ENCODE measurements at regions not wholly inside any gene's neighbourhood (a gene's known extent, or its start where the extent isn't known, plus 50 kb on each side); places are given as distances from the start of the nearest gene placed in this dataset.

DNA sequence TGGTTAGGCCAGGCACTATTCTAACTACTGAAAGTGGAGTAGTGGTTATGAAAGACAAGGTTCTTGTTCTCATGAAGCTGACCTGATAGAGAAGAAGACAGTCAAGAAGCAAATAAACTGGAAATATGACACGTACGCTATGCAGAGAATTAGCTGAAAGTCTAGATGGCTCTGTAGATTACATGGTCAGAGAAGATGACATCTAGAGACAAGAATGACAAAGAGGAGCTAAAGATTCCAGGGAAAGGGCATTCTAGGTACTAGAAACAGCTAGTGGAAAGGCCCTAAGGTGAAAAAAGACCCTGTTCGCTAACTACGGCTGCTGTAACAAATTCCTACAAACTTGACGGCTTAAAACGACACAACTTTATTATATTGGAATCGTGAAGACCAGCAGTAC lies 68.0 kb upstream of the NRIP1 start:
- H3K4me3 Mint-ChIP-seq (ENCODE audit: unreplicated experiment) = no peak overlapping the region
- peaks cover 5% of the 10 kb centered on the region for H3K27me3 Mint-ChIP-seq (ENCODE audit: unreplicated experiment)
- peaks cover 20% of the 10 kb centered on the region for H3K4me1 Mint-ChIP-seq (ENCODE audit: low read depth, unreplicated experiment)
- no peak overlapping the region for H3K27ac Mint-ChIP-seq (ENCODE audit: unreplicated experiment)
- no peaks in the 10 kb centered on the region for H3K36me3 Mint-ChIP-seq (ENCODE audit: unreplicated experiment)
- DNase-seq = no peak
- TF ChIP-seq, protein P1, sequence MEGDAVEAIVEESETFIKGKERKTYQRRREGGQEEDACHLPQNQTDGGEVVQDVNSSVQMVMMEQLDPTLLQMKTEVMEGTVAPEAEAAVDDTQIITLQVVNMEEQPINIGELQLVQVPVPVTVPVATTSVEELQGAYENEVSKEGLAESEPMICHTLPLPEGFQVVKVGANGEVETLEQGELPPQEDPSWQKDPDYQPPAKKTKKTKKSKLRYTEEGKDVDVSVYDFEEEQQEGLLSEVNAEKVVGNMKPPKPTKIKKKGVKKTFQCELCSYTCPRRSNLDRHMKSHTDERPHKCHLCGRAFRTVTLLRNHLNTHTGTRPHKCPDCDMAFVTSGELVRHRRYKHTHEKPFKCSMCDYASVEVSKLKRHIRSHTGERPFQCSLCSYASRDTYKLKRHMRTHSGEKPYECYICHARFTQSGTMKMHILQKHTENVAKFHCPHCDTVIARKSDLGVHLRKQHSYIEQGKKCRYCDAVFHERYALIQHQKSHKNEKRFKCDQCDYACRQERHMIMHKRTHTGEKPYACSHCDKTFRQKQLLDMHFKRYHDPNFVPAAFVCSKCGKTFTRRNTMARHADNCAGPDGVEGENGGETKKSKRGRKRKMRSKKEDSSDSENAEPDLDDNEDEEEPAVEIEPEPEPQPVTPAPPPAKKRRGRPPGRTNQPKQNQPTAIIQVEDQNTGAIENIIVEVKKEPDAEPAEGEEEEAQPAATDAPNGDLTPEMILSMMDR (IDR thresholded peaks at IDR 0.05; ENCODE audit: partially characterized antibody, unreplicated experiment) = no peak
- peaks cover 6% of the 10 kb centered on the region for H3K9me3 Mint-ChIP-seq (ENCODE audit: unreplicated experiment)

DNA sequence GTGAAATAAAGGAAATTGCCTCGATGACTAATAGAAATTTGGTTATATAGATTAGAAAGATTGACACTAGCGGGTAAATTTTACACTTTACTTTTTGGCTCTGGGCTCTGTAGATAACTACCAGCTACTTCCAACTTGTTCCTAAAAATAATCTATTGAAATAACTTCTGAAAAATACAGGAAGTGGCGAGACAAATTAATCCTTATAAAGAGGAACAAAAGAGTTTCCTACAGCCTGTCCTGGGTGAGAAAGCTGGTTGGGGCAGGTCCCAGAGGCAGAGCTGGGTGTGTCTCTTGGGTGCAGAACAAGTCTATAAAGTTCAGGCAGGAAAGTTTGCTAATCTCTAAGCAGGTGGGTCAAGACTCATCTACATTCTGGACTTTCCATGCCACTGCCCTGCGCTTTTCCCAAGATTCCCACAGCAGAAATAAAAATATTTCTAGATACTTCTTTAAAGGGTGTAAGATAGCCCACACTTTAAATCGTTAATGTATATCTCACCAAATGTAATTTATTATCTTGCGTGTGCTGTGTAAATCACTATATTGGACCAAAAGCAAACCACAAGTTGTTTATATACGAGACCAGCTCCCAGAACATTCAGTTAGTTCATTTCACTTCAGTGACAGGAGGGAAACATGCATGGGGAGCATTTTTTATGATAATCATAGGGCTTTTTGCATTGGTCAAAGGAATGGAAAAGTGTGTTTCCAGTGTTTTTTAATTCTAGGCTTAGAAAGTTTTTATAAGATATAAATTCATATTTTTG lies 70.1 kb upstream of the NRIP1 start:
- Mint-ChIP-seq H3K36me3 (ENCODE audit: unreplicated experiment) (no peaks in the 10 kb centered on the region), H3K9me3 (ENCODE audit: unreplicated experiment) (peaks cover 4% of the 10 kb centered on the region), H3K27me3 (ENCODE audit: unreplicated experiment) (peaks cover 3% of the 10 kb centered on the region), H3K27ac (ENCODE audit: unreplicated experiment) (no peak overlapping the region), H3K4me3 (ENCODE audit: unreplicated experiment) (no peak overlapping the region), H3K4me1 (ENCODE audit: low read depth, unreplicated experiment) (peaks cover 14% of the 10 kb centered on the region)
- DNase-seq = no peak
- TF ChIP-seq, protein P1 (IDR thresholded peaks at IDR 0.05; ENCODE audit: partially characterized antibody, unreplicated experiment) = no peak

DNA sequence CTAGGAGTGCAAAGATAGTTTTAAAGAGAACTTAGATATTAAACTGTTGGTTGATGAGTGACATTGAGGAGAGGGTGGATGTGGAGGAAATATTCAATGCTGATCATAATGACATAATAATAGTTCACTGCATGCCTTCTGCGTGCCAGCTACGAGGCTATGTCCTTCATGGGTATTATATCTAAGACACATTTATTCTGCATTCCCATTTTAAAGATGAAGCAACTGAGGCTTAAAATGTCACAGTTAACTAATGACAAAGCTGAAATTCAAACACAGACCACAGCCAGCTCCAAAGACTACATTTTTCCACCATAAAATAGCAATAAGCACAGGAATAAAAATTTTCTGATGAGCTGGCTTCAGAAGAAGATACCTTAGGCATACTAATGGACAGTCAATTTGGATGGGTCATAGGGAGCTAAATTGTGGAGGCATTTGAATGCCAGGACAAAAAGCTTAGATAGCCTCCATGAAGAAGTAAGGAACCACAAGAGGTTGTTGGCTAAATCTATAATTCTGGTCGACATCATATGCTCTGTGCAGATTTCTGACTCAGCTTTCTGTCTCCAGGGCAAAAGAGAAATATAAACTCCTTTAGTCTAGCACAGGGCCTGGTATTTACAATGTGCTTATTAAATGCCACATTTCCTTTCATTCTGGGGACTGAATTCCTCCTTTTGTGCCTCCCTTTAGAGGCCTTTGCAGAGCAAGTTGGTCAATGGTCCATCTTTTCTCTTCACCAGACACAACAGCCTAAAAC lies 71.2 kb upstream of the NRIP1 start:
- TF ChIP-seq, protein P1 (IDR thresholded peaks at IDR 0.05; ENCODE audit: partially characterized antibody, unreplicated experiment) = no peak
- Mint-ChIP-seq H3K4me1 (ENCODE audit: low read depth, unreplicated experiment) (peaks cover 4% of the 10 kb centered on the region), H3K36me3 (ENCODE audit: unreplicated experiment) (no peaks in the 10 kb centered on the region), H3K27ac (ENCODE audit: unreplicated experiment) (no peak overlapping the region), H3K4me3 (ENCODE audit: unreplicated experiment) (no peak overlapping the region), H3K9me3 (ENCODE audit: unreplicated experiment) (peaks cover 2% of the 10 kb centered on the region), H3K27me3 (ENCODE audit: unreplicated experiment) (peaks cover 3% of the 10 kb centered on the region)
- no peak for DNase-seq

DNA sequence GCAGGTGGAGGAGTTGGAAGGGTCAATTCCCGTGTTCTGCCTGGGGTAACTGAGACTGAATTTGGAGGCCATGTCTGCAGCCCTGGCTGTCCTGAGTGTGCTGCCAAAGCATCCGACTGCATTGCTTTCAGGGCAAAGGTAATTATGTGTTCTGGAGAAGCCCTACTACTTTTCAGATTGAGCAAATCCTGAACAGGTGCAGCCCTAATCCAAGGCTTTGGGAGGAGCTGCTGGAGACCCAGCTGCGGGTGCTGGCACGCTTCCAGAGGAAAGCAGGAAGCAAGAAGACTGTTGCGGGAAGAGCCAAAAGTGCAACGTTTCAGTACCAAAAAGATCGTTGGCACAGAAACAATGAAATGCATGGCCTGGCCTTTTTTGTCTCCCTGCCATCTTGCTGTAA lies 73.7 kb upstream of the NRIP1 start:
- Mint-ChIP-seq H3K4me1 (ENCODE audit: low read depth, unreplicated experiment) (no peaks in the 10 kb centered on the region), H3K36me3 (ENCODE audit: unreplicated experiment) (no peaks in the 10 kb centered on the region), H3K4me3 (ENCODE audit: unreplicated experiment) (no peak overlapping the region), H3K9me3 (ENCODE audit: unreplicated experiment) (peaks cover 2% of the 10 kb centered on the region), H3K27ac (ENCODE audit: unreplicated experiment) (no peak overlapping the region), H3K27me3 (ENCODE audit: unreplicated experiment) (peaks cover 3% of the 10 kb centered on the region)
- no peak for DNase-seq
- TF ChIP-seq, protein P1 (IDR thresholded peaks at IDR 0.05; ENCODE audit: partially characterized antibody, unreplicated experiment) = no peak

DNA sequence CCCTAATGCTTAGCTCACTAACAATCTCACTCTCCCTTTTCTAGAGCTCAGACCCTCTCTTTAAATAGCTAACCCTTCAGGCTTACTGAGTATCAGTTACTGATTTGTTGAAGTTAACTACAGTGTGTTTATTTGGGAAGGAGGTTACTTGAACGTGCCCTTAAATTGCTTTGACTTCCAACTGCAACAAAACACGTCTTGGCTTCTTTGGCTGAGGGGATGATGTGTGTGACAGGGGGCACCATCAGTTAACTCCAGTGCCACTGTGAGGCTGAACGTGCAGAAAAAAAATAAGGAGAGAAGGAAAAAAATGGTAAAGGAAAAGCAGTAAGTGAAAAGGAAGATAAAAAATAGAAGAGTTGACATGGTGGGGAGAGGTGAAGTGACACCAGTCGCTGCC lies 75.1 kb upstream of the NRIP1 start:
- DNase-seq = no peak
- no peaks in the 10 kb centered on the region for H3K4me1 Mint-ChIP-seq (ENCODE audit: low read depth, unreplicated experiment)
- H3K4me3 Mint-ChIP-seq (ENCODE audit: unreplicated experiment) = no peak overlapping the region
- no peak overlapping the region for H3K27ac Mint-ChIP-seq (ENCODE audit: unreplicated experiment)
- H3K36me3 Mint-ChIP-seq (ENCODE audit: unreplicated experiment) = no peaks in the 10 kb centered on the region
- TF ChIP-seq, protein P1 (IDR thresholded peaks at IDR 0.05; ENCODE audit: partially characterized antibody, unreplicated experiment) = no peak
- H3K9me3 Mint-ChIP-seq (ENCODE audit: unreplicated experiment) = peaks cover 2% of the 10 kb centered on the region
- peaks cover 3% of the 10 kb centered on the region for H3K27me3 Mint-ChIP-seq (ENCODE audit: unreplicated experiment)

Data from glutamatergic neuron (in vitro differentiated cells).